A549 (cell line): ENCODE measurements at regions not wholly inside any gene's neighbourhood (a gene's known extent, or its start where the extent isn't known, plus 50 kb on each side); places are given as distances from the start of the nearest gene placed in this dataset.

Experiments
- ATAC-seq, 2 experiments: fragments of 200-7000 bp in 1 of 2; fragments of >200 bp in 1 of 2; cut with Nextera tagmentation in 1 of 2; cut with Tn5 transposase in 1 of 2; 3 replicates each; pipeline versions ENCODE4 v1.8.0 to v1.9.1; 2018 to 2020; ENCODE audit warnings: mild to moderate bottlenecking in 1 of 2, moderate library complexity in 1 of 2
- CTCF ChIA-PET: fragments of 300-600 bp; sonication (Branson Sonifier 250); formaldehyde crosslinking; extraction: SDS; loops from one replicate; lab custom pipeline; 2021; ENCODE audit warnings: antibody characterized with exemption, inconsistent platforms; lab: Yijun Ruan, JAX
- POLR2A ChIA-PET: fragments of 350-600 bp; formaldehyde crosslinking; extraction: SDS; loops from one replicate; lab custom pipeline; 2021; ENCODE audit warnings: antibody characterized with exemption, inconsistent platforms; lab: Yijun Ruan, JAX
- DNase-seq, 2 experiments: peaks; one replicate each; pipeline versions ENCODE4 v3.0.0 to v3.0.0-alpha.2; 2011 to 2016; ENCODE audit warnings: low read depth in 1 of 2, low spot score in 1 of 2
- FAIRE-seq: peaks from 2 replicates; lab custom pipeline; 2011; peaks lifted over from hg19 to GRCh38; lab: Jason Lieb, UNC
- H3K27ac ChIP-seq, 2 experiments: fragments of >200 bp; sonication (Bioruptor Twin); formaldehyde crosslinking; 3 replicates each; pipeline ENCODE4 v1.5.1; 2016 to 2017
- H3K4me1 ChIP-seq: fragments of >200 bp; sonication (Bioruptor Twin); formaldehyde crosslinking; 3 replicates; pipeline ENCODE4 v1.6.1; 2016
- H3K4me2 ChIP-seq: fragments of >200 bp; sonication (Bioruptor Twin); formaldehyde crosslinking; 3 replicates; pipeline ENCODE4 v1.6.1; 2016
- H3K4me3 ChIP-seq: fragments of >200 bp; sonication (Bioruptor Twin); formaldehyde crosslinking; 3 replicates; pipeline ENCODE4 v1.5.1; 2016
- H3K9me3 ChIP-seq: fragments of >200 bp; sonication (Bioruptor Twin); formaldehyde crosslinking; 3 replicates; pipeline ENCODE4 v1.6.1; 2016
- ATOH8 ChIP-seq: fragments of 250-450 bp; sonication (Bioruptor Pico); IDR thresholded peaks from 2 replicates; pipeline ENCODE4 v1.5.0; 2020; ENCODE audit warnings: low read depth, mild to moderate bottlenecking, moderate library complexity
- CBX8 ChIP-seq: fragments of 200-600 bp; sonication (generic); IDR thresholded peaks from 2 replicates; pipeline ENCODE4 v1.6.1; 2016
- CHD4 ChIP-seq: fragments of 200-600 bp; sonication (generic); IDR thresholded peaks from 2 replicates; pipeline ENCODE4 v1.6.1; 2016; ENCODE audit warnings: antibody characterized with exemption, mild to moderate bottlenecking, borderline replicate concordance
- CTCF ChIP-seq: fragments of >200 bp; sonication (Bioruptor Twin); formaldehyde crosslinking; IDR thresholded peaks from 3 replicates; pipeline ENCODE4 v1.5.1; 2016
- ELK1 ChIP-seq: fragments of 150-350 bp; IDR thresholded peaks from 2 replicates; pipeline ENCODE4 v1.6.1; 2014; ENCODE audit warnings: low read depth, mild to moderate bottlenecking, low read length
- EP300 ChIP-seq, 2 experiments: fragments of >200 bp; sonication (Bioruptor Twin); formaldehyde crosslinking; IDR thresholded peaks; 2 replicates in 1 of 2; 3 replicates in 1 of 2; pipeline ENCODE4 v1.6.1; 2016 to 2017
- FOSB ChIP-seq: fragments of 250-450 bp; sonication (Bioruptor Pico); IDR thresholded peaks from 2 replicates; pipeline ENCODE4 v1.5.0; 2020; ENCODE audit warnings: mild to moderate bottlenecking, moderate library complexity
- GATA3 ChIP-seq: IDR thresholded peaks from 2 replicates; pipeline ENCODE4 v1.6.1; 2012; ENCODE audit warnings: borderline replicate concordance
- HES2 ChIP-seq: fragments of >200 bp; sonication (Bioruptor Twin); formaldehyde crosslinking; IDR thresholded peaks from 2 replicates; pipeline ENCODE4 v1.6.1; 2016
- HEYL ChIP-seq: fragments of 250-450 bp; sonication (Bioruptor Pico); IDR thresholded peaks from 2 replicates; pipeline ENCODE4 v1.8.0; 2021; ENCODE audit warnings: mild to moderate bottlenecking, moderate library complexity
- HMGXB4 ChIP-seq: fragments of 250-450 bp; sonication (Bioruptor Pico); IDR thresholded peaks from 2 replicates; pipeline ENCODE4 v1.5.0; 2021; ENCODE audit warnings: mild to moderate bottlenecking, moderate library complexity, borderline replicate concordance
- HOXB13 ChIP-seq: fragments of 250-450 bp; sonication (Bioruptor Pico); IDR thresholded peaks from 2 replicates; pipeline ENCODE4 v1.5.0; 2020; ENCODE audit warnings: low read depth, mild to moderate bottlenecking, moderate library complexity
- JUN ChIP-seq, 2 experiments: fragments of >200 bp; sonication (Bioruptor Twin); formaldehyde crosslinking; IDR thresholded peaks; 2 replicates in 1 of 2; 3 replicates in 1 of 2; pipeline ENCODE4 v1.6.1; 2016 to 2017
- MAFK ChIP-seq: fragments of 450-650 bp; IDR thresholded peaks from 2 replicates; pipeline ENCODE4 v1.6.1; 2014; ENCODE audit not compliant: partially characterized antibody
- MAX ChIP-seq: IDR thresholded peaks from 2 replicates; pipeline ENCODE4 v1.6.1; 2012
- MYC ChIP-seq: IDR thresholded peaks from 2 replicates; pipeline ENCODE4 v1.6.1; 2012; ENCODE audit warnings: mild to moderate bottlenecking, inconsistent platforms, low read length, improper control_type of control experiment, borderline replicate concordance
- NR3C1 ChIP-seq: fragments of >200 bp; sonication (Bioruptor Twin); formaldehyde crosslinking; IDR thresholded peaks from 3 replicates; pipeline ENCODE4 v1.6.1; 2017
- PHF8 ChIP-seq: fragments of 200-600 bp; sonication (generic); IDR thresholded peaks from 2 replicates; pipeline ENCODE4 v1.6.1; 2016; ENCODE audit warnings: low read depth, mild to moderate bottlenecking, antibody characterized with exemption, moderate library complexity, borderline replicate concordance
- POLR2A ChIP-seq: IDR thresholded peaks from 2 replicates; pipeline ENCODE4 v1.6.1; 2012; ENCODE audit warnings: mild to moderate bottlenecking, low read length
- POLR2AphosphoS2 ChIP-seq: conservative IDR thresholded peaks from 2 replicates; pipeline ENCODE4 v1.6.1; 2012; ENCODE audit warnings: low read length, improper control_type of control experiment, inconsistent platforms
- RARB ChIP-seq: fragments of 250-450 bp; sonication (Bioruptor Pico); IDR thresholded peaks from 2 replicates; pipeline ENCODE4 v1.8.0; 2021; ENCODE audit warnings: mild to moderate bottlenecking, moderate library complexity
- RNF2 ChIP-seq: fragments of 200-600 bp; sonication (generic); IDR thresholded peaks from 2 replicates; pipeline ENCODE4 v1.6.1; 2016; ENCODE audit warnings: low read depth, mild to moderate bottlenecking, antibody characterized with exemption, moderate library complexity, borderline replicate concordance
- TFCP2L1 ChIP-seq: fragments of 250-450 bp; sonication (Bioruptor Pico); IDR thresholded peaks from 2 replicates; pipeline ENCODE4 v1.5.0; 2021; ENCODE audit warnings: mild to moderate bottlenecking
- TP53 ChIP-seq: fragments of 250-450 bp; sonication (Bioruptor Pico); IDR thresholded peaks from 2 replicates; pipeline ENCODE4 v1.5.0; 2021; ENCODE audit warnings: mild to moderate bottlenecking, moderate library complexity
- ZFP36 ChIP-seq: fragments of 450-650 bp; IDR thresholded peaks from 2 replicates; pipeline ENCODE4 v1.6.1; 2014; ENCODE audit warnings: borderline replicate concordance; ENCODE audit not compliant: partially characterized antibody
- ZSCAN20 ChIP-seq: fragments of 250-450 bp; sonication (Bioruptor Pico); IDR thresholded peaks from 2 replicates; pipeline ENCODE4 v1.8.0; 2022; ENCODE audit warnings: mild to moderate bottlenecking, moderate library complexity
- WGBS: methylation state at CpG from one replicate; pipeline ENCODE4 v1.1.6; 2017; ENCODE audit errors: missing lambda C conversion rate; 5-methylcytosine and 5-hydroxymethylcytosine counted together

GRCh38 chr7:23972057-23972456, 262.0 kb downstream of the STK31 start:
- ChIA-PET POLR2A (no interaction called here), CTCF (no interaction called here)
- WGBS, result 10% methylated on average over 3 of the region's 3 CpGs
- H3K4me1 ChIP-seq, result no peaks in the 10 kb centered on the region
- H3K9me3 ChIP-seq, result no peaks in the 10 kb centered on the region
- no peak overlapping the region for H3K4me3 ChIP-seq
- no peak overlapping the region for H3K27ac ChIP-seq
- no peak overlapping the region for H3K4me2 ChIP-seq
- ATAC-seq (no peak), DNase-seq (no peak), FAIRE-seq (no peak)
- TF ChIP-seq JUN (IDR thresholded peaks at IDR 0.05) (no peak), PHF8 (no peak), MAX (no peak), HMGXB4 (no peak), NR3C1 (no peak), HES2 (no peak), HEYL (CRISPR knock-in tag) (no peak), TP53 (no peak), ELK1 (no peak), POLR2A (no peak), HOXB13 (no peak), ATOH8 (CRISPR knock-in tag) (no peak), RARB (CRISPR knock-in tag) (no peak), ZSCAN20 (no peak), CHD4 (no peak), ZFP36 (no peak)

GRCh38 chr7:23973264-23973663, 263.2 kb downstream of the STK31 start:
- peak; percentile 50 for TF ChIP-seq MAFK
- TF ChIP-seq EP300 (IDR thresholded peaks at IDR 0.05), result no peak
- TF ChIP-seq, all 56 proteins: peak for 1
- Histone ChIP-seq H3K9me3 (no peaks in the 10 kb centered on the region), H3K4me1 (no peaks in the 10 kb centered on the region), H3K4me3 (no peak overlapping the region), H3K4me2 (no peak overlapping the region), H3K27ac (no peak overlapping the region)
- ChIA-PET POLR2A (no interaction called here), CTCF (no interaction called here)
- FAIRE-seq (peak; percentile 32), DNase-seq (no peak), ATAC-seq (no peak)
- 10% methylated on average over 3 of the region's 3 CpGs for WGBS

- FAIRE-seq (no peak), ATAC-seq (no peak), DNase-seq (no peak)
- Histone ChIP-seq H3K9me3 (no peaks in the 10 kb centered on the region), H3K4me1 (no peaks in the 10 kb centered on the region), H3K4me3 (no peak overlapping the region), H3K27ac (no peak overlapping the region), H3K4me2 (no peak overlapping the region)
- ChIA-PET POLR2A (no interaction called here), CTCF (no interaction called here)
- TF ChIP-seq RNF2 (no peak), HES2 (no peak), ZFP36 (no peak), CTCF (no peak), TFCP2L1 (CRISPR knock-in tag) (no peak), ELK1 (no peak), POLR2AphosphoS2 (no peak), MYC (no peak), NR3C1 (no peak), GATA3 (no peak), POLR2A (no peak), FOSB (CRISPR knock-in tag) (no peak), CBX8 (no peak)
These were observed 270.1 kb downstream of the STK31 start for GRCh38 chr7:23980081-23980480.
